Stimulated activated CD4-positive, alpha-beta T cell treated with anti-CD3 and anti-CD28 coated beads, Interleukin-12 subunit alpha, Interleukin-12 subunit beta, amount 100 ng/mL, for 48 hours (primary cell): ENCODE measurements at regions not wholly inside any gene's neighbourhood (a gene's known extent, or its start where the extent isn't known, plus 50 kb on each side); places are given as distances from the start of the nearest gene placed in this dataset.

Experiments
- DNase-seq, 3 donors: peaks; one replicate each; pipeline ENCODE4 v3.0.0-alpha.2; 2020; ENCODE audit warnings: low read depth in 2 of 3, low spot score in 1 of 3

DNA sequence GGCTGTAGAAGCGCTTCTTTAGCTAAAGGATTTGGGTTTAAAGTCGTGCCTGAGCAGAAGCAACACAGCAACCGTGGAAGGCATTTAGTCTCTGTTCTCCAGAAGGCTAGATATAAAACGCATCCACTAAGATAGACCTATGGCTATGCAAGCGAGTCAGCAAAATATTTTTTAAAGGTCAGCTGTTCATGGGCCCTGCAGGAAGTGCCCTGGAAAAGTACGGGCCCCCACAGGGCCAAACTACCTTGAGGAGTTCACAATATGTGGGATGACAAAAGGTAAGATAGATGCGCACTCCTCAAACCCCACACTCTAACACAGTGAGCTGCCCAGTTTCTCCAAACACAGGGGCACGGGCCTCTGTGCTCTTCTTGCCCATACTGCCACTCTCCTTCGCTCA, 261.6 kb downstream of the VPS13C start:
- no peak for DNase-seq

DNA sequence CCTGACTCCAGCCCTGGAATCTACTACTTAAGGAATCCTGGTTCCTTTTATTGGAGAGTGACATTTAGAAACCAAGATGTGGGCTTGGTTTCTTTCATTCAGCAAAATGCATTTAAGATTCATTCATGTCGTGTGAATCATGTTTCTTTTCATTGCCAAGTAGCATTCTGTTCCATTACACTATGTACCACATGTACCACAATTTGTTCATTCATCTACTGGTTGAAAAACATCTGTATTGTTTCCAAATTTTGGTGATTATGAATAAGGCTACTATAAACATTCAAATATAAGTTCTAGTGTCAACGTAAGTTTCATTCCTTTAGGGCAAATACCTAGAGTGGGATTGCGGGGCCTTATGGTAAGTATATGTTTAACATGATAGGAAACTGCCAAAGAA, 264.2 kb downstream of the VPS13C start:
- DNase-seq, result no peak

GRCh38 chr15:61794881-61795280, 265.4 kb downstream of the VPS13C start:
- DNase-seq, result no peak

- DNase-seq, result no peak
Measured at GRCh38 chr15:61794276-61794675, 266.0 kb downstream of the VPS13C start.

GRCh38 chr15:61784734-61785133, 275.5 kb downstream of the VPS13C start:
- no peak for DNase-seq

DNA sequence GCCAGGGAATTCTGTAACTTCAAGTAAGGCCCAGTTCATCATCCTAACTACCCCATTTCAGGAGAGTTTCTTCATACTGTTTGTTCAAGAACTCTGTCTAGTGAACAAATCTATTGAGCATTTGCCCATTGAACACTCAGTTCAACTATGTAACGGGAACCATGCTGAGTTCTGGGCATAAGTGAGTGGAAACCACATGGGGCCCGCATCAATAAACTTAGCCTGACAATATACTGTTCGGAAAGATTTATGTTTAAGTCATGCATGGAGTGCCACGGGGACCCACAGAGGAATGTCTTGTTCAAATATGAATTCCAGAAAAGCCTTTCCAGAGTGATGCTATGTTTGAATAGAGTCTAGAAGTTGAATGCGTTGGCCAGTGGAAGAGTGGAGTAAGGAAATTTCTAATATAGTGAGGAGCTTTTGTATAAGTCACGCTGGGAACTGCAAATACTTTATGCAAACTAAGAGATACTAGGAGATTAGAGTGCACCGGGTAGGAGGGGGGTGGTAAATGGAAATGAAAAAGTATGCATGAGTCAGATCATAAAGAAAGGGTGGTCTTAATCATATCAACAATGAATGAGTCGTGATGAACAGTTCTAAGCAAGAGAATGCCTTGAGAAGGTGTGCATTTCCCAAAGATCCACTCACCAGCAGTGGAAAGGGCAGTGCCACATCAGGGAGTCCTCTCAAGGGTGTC, 279.8 kb downstream of the VPS13C start:
- no peak for DNase-seq

- DNase-seq, result no peak
Measured at GRCh38 chr15:61777689-61778088, 282.6 kb downstream of the VPS13C start.

DNA sequence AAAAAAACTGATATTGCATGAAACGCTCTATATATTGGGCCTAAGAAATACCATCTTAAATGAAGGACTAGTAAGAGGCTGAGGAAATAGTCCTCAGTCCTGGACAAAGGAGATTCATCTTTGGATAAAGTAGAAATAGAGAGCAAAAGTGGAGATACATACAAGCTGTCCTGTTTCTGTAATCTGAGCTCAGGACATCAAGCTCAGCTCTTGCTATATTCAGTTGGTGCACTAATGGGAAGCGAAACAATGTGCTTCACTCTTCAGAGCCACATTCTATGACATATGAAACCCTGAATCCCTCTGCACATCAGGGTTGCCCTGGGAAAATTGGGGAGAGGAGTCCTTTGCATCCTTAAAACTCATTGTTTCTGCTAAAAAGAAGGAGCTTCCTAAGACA, 290.7 kb downstream of the VPS13C start:
- DNase-seq, result no peak

- DNase-seq, result no peak
Measured at GRCh38 chr15:61768131-61768530, 292.1 kb downstream of the VPS13C start.

DNA sequence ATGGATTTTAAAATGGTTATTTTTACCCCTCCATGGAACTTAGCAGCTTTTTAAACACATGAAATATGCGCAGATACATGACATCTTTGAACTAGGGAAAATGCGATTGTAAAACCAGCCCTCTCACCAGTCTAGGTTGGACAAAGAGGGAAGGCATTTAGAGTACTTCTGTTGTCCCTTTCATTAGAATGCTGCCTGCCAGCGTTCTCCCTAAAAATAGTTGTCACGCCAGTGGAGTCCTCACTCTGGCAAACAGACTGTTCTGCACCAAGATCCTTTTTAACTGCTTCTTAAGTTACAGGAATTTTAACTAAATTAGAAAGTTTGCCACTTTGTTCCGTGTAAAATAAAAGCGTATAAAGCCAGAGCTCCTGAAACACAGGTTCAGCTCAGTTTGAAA, 295.3 kb downstream of the VPS13C start:
- no peak for DNase-seq

- DNase-seq, result no peak
Measured at GRCh38 chr15:61764141-61764540, 296.1 kb downstream of the VPS13C start.

- no peak for DNase-seq
Measured at GRCh38 chr15:61762676-61763075, 297.6 kb downstream of the VPS13C start.

DNA sequence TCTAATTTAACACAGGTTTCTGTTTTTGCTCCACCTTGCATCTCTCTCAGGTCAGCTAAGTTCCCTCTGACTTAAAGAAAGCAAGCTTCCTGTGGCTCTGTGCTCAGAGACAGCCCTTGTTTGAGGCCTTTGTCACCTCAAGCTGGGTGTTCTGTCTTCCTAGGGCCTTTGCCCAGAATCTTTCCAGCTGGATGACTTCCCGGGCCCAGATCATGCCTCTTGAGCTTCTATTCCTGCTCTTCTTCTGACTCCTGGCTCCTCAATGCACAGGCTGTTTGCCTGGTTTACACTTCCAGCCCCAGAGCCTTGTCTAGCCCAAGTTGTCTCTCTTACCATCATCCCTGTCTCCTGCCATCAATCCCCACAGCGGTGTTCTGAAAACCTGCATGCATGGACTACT, 300.6 kb downstream of the VPS13C start:
- no peak for DNase-seq

DNA sequence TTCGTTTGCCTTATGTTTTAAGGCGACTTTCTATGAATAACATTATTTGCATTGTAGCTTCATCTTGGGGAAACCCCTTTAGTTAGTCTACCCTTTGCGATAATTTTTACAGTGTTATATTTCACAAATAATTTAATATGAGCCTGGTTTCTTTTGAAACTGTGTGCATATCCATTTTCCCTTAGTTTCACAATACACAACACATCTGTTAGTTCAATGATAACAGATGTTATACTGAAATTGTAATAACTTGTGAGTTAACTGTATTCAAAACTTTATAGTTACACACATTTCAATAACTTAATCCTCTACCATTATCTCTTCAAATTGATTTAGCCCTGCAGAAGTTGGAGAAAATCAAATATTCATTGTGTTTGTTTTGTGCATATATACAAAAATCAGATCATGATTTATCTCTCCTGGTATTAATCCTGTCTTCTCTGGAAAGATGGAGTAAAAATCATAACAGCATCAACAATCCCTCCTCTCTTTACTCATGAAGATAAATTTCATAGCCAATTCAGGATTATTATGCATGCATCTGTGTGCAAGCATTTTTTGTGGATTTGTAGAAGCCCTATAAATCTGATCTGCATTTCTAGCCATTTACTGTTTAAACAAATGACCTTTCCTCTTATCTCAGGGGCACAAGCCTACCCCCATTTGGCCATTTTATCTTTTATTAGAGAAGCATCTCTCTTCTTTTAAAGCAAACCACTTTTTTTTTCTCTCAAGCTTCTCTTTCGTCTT, 304.0 kb downstream of the VPS13C start:
- DNase-seq, result no peak

- no peak for DNase-seq
Measured at GRCh38 chr15:61755467-61755866, 304.8 kb downstream of the VPS13C start.

DNA sequence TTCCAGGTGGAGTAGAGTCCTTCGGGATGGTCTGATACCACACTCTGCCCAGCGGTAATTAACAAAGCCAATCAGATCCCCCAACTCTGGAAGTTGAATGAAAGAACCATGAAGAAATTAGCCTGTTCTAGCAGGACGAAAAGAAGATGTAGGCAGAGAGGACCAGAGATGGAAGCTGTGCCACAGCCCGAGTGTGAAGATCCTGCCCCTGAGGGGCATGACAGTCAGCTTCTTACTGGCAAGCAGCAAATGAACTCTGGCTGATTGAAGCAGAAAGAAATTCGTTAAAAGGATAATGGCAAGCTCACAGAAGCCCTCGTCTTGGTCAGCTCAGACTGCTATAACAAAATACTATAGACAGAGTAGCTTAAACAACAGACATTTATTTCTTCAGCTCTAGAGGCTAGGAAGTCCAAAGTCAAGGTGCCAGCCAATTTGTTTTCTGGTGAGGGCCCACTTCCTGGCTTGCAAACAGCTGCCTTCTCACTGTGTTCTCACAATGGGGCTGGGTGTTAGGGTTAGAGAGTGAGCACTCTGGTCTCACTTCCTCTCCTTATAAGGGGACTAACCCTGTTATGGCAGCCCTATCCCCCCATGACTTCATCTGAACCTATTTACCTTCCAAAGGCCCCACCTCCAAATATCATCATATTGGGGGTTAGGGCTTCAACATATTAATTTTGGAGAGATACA, 307.1 kb downstream of the VPS13C start:
- no peak for DNase-seq

DNA sequence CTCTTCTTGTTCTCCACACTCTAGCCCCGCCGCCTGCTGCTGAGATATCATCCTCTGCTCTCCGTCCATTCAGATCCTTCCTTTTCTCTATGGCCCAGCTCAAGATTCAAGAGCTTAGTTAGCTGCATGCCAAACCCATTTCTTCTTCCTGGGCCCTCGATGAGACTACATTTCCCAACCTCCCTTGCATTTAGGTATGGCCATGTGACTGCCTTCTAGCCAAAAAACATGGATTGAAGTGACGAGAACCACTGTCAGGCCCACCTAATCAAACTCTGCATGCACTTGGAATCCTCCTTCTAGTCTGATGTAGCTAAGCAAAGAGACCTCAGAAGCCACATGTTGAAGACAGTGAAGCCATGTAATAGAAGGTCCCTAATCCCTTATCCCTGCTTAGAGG, 308.2 kb downstream of the VPS13C start:
- no peak for DNase-seq

GRCh38 chr15:61750271-61751084, 309.8 kb downstream of the VPS13C start:
- no peak for DNase-seq

- DNase-seq, result no peak
Measured at GRCh38 chr15:61749169-61749568, 311.1 kb downstream of the VPS13C start.

- DNase-seq, result no peak
Measured at GRCh38 chr15:61748529-61748928, 311.7 kb downstream of the VPS13C start.

- no peak for DNase-seq
Measured at GRCh38 chr15:61746589-61746988, 313.7 kb downstream of the VPS13C start.
